WTC11 (cell line): ENCODE measurements at regions not wholly inside any gene's neighbourhood (a gene's known extent, or its start where the extent isn't known, plus 50 kb on each side); places are given as distances from the start of the nearest gene placed in this dataset.

Experiments
- ATAC-seq: fragments of 200-7000 bp; cut with Tn5 transposase; 2 replicates; pipeline ENCODE4 v1.10.0; 2021; ENCODE audit warnings: mild to moderate bottlenecking, moderate library complexity
- CTCF ChIA-PET: fragments of 300-600 bp; sonication (Branson Sonifier 250); formaldehyde crosslinking; loops from one replicate; lab custom pipeline; 2021; ENCODE audit warnings: antibody characterized with exemption; lab: Charles Lee
- POLR2A ChIA-PET: fragments of 350-600 bp; sonication (Branson Sonifier 250); formaldehyde crosslinking; loops from one replicate; lab custom pipeline; 2021; ENCODE audit warnings: antibody characterized with exemption; lab: Charles Lee
- DNase-seq: peaks from one replicate; pipeline ENCODE4 v3.0.0; 2021; ENCODE audit warnings: low spot score
- H3K27ac Mint-ChIP-seq: 2 replicates; pipeline ENCODE4 v1.8.0; 2021; ENCODE audit warnings: mixed read lengths
- H3K27me3 Mint-ChIP-seq: 2 replicates; pipeline ENCODE4 v1.8.0; 2021; ENCODE audit warnings: low read depth, mild to moderate bottlenecking, moderate library complexity, mixed read lengths
- H3K36me3 Mint-ChIP-seq: 2 replicates; pipeline ENCODE4 v1.8.0; 2021; ENCODE audit warnings: mixed read lengths
- H3K4me1 Mint-ChIP-seq: 2 replicates; pipeline ENCODE4 v1.8.0; 2022; ENCODE audit warnings: mixed read lengths
- H3K4me3 Mint-ChIP-seq: 2 replicates; pipeline ENCODE4 v1.8.0; 2021; ENCODE audit warnings: mild to moderate bottlenecking, moderate library complexity, mixed read lengths
- H3K9me3 Mint-ChIP-seq: 2 replicates; pipeline ENCODE4 v1.8.0; 2021; ENCODE audit warnings: mixed read lengths
- ARID4B ChIP-seq: sonication (generic); formaldehyde crosslinking; IDR thresholded peaks from 2 replicates; pipeline ENCODE4 v1.8.0; 2023; ENCODE audit warnings: missing genetic modification reagents, mild to moderate bottlenecking, borderline replicate concordance
- ATF3 ChIP-seq: sonication (generic); formaldehyde crosslinking; conservative IDR thresholded peaks from 2 replicates; pipeline ENCODE4 v1.8.1; 2022; ENCODE audit warnings: mild to moderate bottlenecking, missing genetic modification reagents
- CTCF ChIP-seq: fragments of 200-600 bp; IDR thresholded peaks from 2 replicates; pipeline ENCODE4 v1.8.0; 2022; ENCODE audit warnings: antibody characterized with exemption
- GTF2I ChIP-seq: fragments of 250-450 bp; sonication (Bioruptor Pico); conservative IDR thresholded peaks from 2 replicates; pipeline ENCODE4 v1.4.0; 2021; ENCODE audit warnings: mild to moderate bottlenecking
- IRF1 ChIP-seq: sonication (generic); formaldehyde crosslinking; IDR thresholded peaks from 2 replicates; pipeline ENCODE4 v1.8.0; 2023; ENCODE audit warnings: missing genetic modification reagents
- MLX ChIP-seq: sonication (generic); formaldehyde crosslinking; IDR thresholded peaks from 2 replicates; pipeline ENCODE4 v1.8.1; 2023; ENCODE audit warnings: mild to moderate bottlenecking, missing genetic modification reagents, moderate library complexity
- NFATC4 ChIP-seq: fragments of 250-450 bp; sonication (Bioruptor Pico); IDR thresholded peaks from 2 replicates; pipeline ENCODE4 v1.9.0; 2021; ENCODE audit warnings: mild to moderate bottlenecking
- PREB ChIP-seq: sonication (generic); formaldehyde crosslinking; IDR thresholded peaks from 2 replicates; pipeline ENCODE4 v1.8.1; 2022; ENCODE audit warnings: mild to moderate bottlenecking, missing genetic modification reagents, moderate library complexity, borderline replicate concordance
- SMAD3 ChIP-seq: sonication (generic); formaldehyde crosslinking; IDR thresholded peaks from 2 replicates; pipeline ENCODE4 v1.8.0; 2022; ENCODE audit warnings: missing genetic modification reagents, mild to moderate bottlenecking, borderline replicate concordance
- TEAD1 ChIP-seq: sonication (generic); formaldehyde crosslinking; IDR thresholded peaks from 2 replicates; pipeline ENCODE4 v1.8.0; 2022; ENCODE audit warnings: mild to moderate bottlenecking, missing genetic modification reagents
- ZMAT4 ChIP-seq: fragments of 250-450 bp; sonication (Bioruptor Pico); IDR thresholded peaks from 2 replicates; pipeline ENCODE4 v1.9.0; 2021; ENCODE audit warnings: mild to moderate bottlenecking
- ZNF263 ChIP-seq: sonication (generic); formaldehyde crosslinking; IDR thresholded peaks from 2 replicates; pipeline ENCODE4 v1.8.1; 2022; ENCODE audit warnings: low read depth, mild to moderate bottlenecking, moderate library complexity, missing genetic modification reagents
- ZNF532 ChIP-seq: fragments of 250-450 bp; sonication (Bioruptor Pico); IDR thresholded peaks from 2 replicates; pipeline ENCODE4 v1.9.0; 2021; ENCODE audit warnings: mild to moderate bottlenecking, borderline replicate concordance
- ZSCAN18 ChIP-seq: fragments of 250-450 bp; sonication (Bioruptor Pico); IDR thresholded peaks from 2 replicates; pipeline ENCODE4 v2.1.2; 2022; ENCODE audit warnings: mild to moderate bottlenecking, moderate library complexity

GRCh38 chr5:18380729-18381362, 746.6 kb downstream of the TAF11L14 start (continued):
- TF ChIP-seq ZMAT4 (CRISPR knock-in tag) (no peak), SMAD3 (CRISPR knock-in tag) (no peak), ZNF263 (CRISPR knock-in tag) (no peak), ATF3 (no peak), ARID4B (CRISPR knock-in tag) (no peak), CTCF (no peak), NFATC4 (CRISPR knock-in tag) (no peak), GTF2I (no peak), PREB (CRISPR knock-in tag) (no peak), ZSCAN18 (CRISPR knock-in tag) (no peak), IRF1 (CRISPR knock-in tag) (no peak)

GRCh38 chr5:18393565-18394442, 759.5 kb downstream of the TAF11L14 start:
- no peaks in the 10 kb centered on the region for H3K27me3 Mint-ChIP-seq
- H3K27ac Mint-ChIP-seq: peak overlapping the region; percentile 28; the same call in 1 of the 2 replicates
- H3K4me1 Mint-ChIP-seq: peaks cover 27% of the 10 kb centered on the region
- CTCF ChIA-PET: interaction anchor here (0.6 to 1.1 kb wide), 7 partner anchors 72 to 1057 kb away, joined by 3 to 8 read pairs (median 4); no protein-coding TSS in a partner anchor
- no peak overlapping the region for H3K4me3 Mint-ChIP-seq
- ATAC-seq (peak; percentile 81), DNase-seq (peak; percentile 83)
- peaks cover 1% of the 10 kb centered on the region for H3K9me3 Mint-ChIP-seq
- POLR2A ChIA-PET: no interaction called here
- H3K36me3 Mint-ChIP-seq: no peaks in the 10 kb centered on the region
- TF ChIP-seq TEAD1: no peak
- TF ChIP-seq CTCF: peak; percentile 94
- TF ChIP-seq ZNF532 (CRISPR knock-in tag): no peak
- no peak for TF ChIP-seq MLX (CRISPR knock-in tag)
